T-helper 1 cell treated with Interleukin-12 subunit alpha and Interleukin-12 subunit beta and Interleukin-4 antibody, amounts not matched to agents 30 ng/mL and 1 ng/mL, for 36 hours (primary cell): ENCODE measurements at regions not wholly inside any gene's neighbourhood (a gene's known extent, or its start where the extent isn't known, plus 50 kb on each side); places are given as distances from the start of the nearest gene placed in this dataset.

Experiments used
- intact Hi-C: fragments of 100-400 bp; cut with micrococcal nuclease; formaldehyde crosslinking; loops from one replicate; pipeline ENCODE4 v1.15.1; 2024

DNA sequence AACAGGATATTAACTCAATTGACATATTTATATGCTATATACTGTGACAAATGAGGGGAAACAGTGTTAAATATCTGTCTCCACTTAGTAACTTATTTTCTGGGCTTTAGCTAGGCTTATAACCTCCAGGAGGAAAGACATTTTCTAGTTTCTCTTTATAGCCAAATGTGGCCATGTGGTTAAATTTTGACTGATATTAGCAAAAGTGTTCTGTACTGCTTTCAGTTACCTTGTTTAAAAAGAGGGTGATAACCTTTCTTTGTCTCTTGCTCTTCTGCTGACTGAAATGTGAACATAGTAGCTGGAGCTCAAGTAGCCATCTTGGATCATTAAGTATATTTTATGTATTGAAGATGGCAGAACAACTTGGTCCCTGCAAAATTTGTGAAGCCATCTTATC is 253.7 kb downstream of the PDHA2 start:
- intact Hi-C loops = no loop called here

DNA sequence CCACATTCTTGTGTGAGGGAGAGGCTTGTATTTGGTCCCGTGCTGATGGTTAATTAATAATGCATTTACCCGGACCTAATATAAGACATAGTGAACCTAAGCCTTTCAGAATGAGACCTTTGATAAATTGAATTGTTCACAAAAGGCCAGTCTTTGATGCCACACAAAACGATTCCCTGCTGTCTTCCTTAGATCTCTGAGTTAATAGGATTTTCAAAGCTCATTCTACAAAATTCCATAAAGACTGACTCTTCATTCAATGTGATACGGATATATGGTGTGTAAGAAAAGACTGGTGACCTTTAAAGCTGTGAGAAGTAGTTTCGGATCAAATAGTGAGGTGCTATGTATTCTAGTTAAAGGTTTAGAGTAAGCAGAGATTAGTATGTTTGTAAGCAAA is 254.3 kb downstream of the PDHA2 start:
- intact Hi-C loops = no loop called here

DNA sequence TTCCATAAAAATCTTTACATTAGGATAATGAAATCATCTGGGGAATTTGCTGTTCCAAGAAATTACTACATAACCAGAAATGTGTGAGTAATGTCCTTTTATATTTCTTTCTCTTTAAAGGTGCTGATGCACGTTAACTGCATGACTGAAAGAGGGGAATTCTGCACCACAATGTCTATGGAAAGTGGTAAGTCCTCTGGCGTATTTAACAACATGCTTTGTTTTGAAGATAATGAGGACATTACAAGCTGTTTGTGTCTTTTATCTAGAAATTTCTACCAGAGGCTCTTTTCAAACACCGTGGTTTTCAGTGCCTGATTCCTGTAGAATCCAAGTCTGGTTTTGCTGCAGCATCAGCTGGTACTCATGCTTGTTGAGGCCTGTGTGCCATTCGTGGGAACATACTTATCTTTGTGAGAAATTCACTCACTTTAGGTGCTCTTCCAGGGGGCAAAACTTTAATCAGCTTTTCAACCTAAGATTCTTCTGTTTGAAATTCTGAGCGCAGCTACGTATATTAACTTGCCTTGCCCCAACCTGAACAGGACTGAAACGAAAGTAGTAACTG is 257.2 kb downstream of the PDHA2 start:
- intact Hi-C loops = no loop called here

DNA sequence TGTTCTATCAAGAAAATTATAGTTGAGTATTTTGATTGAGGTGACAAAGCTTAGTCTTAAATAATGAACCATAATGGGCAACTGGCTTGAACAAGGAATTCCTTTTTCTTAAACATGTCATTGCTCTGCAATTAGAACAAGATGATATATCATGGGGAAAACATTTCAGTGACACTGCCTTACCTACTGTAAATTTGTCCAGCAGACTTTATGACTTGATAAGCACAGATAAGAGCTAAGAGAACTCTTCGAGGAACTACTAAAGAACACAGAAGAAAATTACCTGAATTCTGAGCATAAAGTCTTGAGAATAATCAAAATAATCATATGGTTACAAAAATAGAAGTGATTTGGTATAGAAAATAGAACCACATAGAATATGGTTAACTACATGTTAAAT is 257.8 kb downstream of the PDHA2 start:
- intact Hi-C loops = no loop called here

DNA sequence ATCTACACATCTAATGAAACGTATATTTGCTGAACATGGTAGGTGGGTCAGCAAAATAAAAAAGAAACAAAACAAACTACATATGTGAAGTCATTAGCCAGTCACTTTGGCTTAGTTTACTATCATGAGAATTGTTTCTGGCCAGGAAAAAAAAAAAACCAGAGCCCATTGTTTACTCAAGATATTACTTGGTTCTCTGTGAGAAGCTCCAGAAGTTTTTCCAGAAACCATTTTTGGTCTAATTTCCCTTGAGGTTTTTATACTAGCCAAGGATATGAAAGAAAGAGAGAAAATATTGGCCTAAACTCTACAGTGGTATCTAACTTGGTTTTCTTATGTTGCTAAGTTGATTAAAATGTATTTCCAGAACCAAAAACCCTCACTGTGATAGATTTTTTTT is 259.1 kb downstream of the PDHA2 start:
- intact Hi-C loops = no loop called here

DNA sequence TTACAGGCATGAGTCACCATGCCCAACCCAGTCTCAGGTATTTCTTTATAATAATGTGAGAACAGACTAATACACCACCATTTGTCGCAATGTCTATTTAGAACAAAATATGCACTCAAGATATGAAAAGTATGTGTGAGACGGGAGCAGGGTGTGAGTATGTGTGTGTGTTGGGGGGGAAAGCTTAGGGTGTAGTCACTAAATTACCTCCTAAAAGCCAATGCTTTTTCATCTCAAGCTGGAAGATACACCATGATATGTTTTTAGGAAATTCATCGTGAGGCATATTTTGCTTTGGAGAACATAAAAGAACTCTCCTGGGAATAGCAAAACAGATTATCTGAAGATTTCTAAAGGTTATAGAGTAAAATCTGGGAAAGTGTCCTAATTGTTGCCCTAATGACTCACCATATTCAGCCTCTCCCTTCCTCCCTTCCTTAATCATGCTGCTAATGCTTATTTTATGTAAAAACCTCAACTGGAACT is 262.7 kb downstream of the PDHA2 start:
- intact Hi-C loops = no loop called here

DNA sequence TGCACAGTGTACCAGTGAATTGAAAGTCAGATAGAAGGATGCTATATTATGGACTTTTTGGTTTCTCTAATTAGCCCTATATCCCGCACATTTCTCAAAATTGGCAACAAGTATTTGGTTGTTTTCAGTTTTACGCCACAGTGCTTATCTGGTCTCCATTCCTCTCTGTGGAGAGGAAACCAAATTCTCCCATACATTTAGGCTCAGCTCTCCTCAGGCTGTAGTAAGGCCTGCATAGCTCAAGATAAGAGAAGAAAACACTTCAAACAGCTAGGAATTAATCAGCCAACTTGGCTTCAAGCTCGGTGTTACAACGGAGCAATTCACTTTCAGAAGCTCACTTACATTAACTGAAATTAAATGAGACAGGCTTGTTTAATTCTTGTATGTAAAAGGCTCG is 263.2 kb downstream of the PDHA2 start:
- intact Hi-C loops = no loop called here

DNA sequence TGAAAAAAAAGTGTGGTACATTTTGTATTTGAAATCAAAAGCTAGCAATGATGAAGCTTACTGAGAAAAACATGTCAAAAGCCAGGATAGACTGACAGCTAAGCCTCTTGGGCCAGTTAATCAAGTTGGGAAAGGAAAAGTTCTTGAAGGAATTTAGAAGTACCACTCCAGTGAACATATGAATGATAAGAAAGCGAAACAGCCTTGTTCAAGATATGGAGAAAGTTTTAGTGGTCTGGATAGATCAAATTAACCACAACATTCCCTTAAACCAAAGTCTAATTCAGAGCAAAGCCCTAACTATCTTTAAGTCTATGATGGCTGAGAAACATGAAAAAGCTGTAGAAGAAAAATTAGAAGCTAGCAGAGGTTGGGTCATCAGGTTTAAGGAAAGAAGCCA is 268.3 kb downstream of the PDHA2 start:
- intact Hi-C loops = no loop called here

DNA sequence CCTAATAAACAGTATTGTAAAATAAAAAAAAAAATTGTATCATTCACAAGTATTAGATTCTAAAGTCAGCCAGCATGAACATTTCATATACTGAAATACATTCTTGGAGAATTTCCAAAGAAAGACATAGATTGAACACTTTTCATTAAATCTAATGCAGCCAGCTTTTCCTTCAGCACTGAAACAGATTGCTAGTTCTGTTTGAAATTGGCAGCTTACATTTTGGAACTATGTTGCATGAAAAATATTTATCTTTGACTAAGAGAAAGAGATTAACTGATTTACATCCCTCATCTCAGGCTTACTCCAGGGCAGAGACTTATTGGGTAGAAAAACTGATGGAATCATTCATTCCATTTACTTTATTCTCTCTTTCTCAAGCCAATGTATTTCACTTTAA is 272.7 kb downstream of the PDHA2 start:
- intact Hi-C loops = no loop called here

DNA sequence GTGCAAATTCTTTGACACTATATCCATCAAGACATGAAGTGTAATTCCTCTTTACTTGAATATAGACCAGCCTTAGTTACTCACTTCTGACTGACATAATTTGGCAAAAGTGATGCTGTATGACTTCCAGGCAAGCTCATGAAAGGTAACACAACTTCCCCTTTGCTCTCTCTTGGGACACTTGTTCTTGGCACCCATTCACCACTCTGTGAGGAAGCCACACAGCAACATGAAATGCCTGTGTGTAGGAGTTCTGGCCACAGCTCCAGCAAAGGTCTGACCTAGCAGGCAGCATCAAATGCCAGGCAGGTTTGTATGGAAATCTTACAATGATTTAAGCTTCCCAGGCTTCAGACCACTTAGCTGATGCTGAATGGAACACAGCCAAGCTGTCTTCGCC is 280.3 kb downstream of the PDHA2 start:
- intact Hi-C loops = no loop called here

DNA sequence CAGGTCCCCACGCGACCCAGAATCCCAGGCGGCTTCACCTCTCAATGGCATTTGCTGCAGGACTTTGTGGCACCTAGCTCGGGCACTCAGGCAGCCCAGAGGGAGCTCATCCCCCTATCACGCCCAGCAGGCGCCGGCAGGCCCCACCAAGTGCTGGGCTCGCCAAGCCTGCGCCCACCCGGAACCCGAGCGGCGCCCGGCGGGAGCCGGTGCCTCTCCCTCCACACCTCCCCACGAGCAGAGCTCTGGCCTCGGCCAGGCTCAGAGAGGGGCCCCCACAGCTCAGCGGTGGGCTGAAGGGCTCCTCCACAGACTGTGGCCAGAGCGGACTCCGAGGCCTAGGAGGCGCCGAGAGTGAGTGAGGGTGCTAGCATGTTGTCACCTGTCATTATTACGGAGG is 286.3 kb downstream of the PDHA2 start:
- intact Hi-C loops = no loop called here

DNA sequence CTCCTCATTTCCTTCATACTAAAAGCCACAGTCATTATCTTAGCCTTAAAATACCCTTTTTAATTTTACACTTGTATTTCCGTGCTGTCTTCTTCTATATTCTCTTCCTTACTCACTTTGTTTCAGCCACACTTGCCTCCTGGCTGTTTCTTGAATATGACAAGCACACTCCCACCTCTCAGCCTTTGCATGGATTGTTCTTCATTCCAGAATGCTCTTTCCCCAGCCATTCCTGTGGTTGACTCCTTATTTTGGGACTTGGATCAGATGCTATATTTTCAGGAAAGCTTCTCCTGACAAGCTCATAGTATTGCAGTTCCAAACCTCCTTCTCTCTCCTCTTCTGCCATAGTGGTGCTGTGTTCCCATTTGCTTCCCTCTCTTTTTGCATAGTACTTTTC is 291.3 kb downstream of the PDHA2 start:
- intact Hi-C loops = no loop called here

DNA sequence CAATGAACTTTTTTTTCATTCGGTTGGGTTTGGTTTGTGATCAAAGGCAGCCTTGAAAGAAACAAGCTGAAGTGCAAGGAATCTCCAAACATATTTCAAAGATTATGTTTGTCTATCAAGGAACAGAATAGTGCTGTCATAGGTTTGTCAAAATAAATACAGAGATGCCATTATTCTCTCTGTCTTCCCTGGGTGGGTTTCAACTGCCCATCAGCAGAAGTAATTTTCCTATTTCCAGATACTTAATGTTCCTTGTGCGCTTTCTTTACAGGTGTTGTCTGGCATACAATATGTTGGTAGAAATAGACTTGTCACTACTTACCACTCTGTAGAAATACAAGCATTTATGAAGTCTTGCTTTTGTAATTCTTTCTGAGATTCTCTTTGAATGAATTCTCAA is 294.9 kb downstream of the PDHA2 start:
- intact Hi-C loops = no loop called here

DNA sequence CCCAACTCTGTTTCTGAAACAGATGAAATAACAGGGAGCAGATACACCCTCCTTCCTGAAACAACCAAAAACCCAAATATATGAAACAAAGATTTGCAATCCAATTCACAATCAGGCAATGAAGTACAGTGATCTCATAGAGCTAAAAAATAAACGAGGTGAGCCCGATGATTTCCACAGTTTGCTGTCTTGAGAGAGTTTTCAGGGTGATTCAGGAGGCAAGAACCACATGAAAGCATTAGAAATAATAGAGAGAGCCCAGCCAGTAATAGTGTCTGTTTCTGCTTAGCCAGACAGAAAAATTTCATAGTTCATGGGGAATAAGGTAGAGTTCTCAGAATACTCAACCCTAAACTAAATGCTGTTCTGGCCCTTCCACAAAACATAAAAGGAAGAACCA is 296.2 kb downstream of the PDHA2 start:
- intact Hi-C loops = no loop called here

DNA sequence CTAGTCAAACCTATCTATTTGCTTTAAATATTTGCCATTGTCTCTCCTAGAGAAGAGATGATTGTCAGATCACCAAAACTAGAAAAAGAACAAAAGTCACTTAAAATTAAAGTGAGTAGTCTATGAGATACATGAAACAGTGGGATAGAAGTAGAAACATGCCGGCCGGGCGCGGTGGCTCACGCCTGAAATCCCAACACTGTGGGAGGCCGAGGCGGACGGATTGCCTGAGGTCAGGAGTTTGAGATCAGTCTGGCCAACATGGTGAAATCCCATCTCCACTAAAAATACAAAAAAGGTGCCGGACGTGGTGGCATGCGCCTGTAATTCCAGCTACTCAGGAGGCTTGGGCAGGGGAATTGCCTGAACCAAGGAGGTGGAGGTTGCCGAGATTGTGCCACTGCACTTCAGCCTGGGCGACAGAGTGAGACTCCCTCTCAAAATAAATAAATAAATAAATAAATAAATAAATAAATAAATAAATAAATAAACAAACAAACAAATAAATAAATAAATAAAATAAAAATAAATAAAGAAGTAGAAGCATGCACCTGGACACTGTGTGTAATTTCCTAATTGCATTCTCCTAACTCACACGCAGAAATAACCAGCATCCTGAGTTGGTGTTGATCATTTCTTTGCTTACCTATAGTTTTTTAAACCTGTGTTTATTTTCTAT is 299.5 kb downstream of the PDHA2 start:
- intact Hi-C loops = no loop called here

DNA sequence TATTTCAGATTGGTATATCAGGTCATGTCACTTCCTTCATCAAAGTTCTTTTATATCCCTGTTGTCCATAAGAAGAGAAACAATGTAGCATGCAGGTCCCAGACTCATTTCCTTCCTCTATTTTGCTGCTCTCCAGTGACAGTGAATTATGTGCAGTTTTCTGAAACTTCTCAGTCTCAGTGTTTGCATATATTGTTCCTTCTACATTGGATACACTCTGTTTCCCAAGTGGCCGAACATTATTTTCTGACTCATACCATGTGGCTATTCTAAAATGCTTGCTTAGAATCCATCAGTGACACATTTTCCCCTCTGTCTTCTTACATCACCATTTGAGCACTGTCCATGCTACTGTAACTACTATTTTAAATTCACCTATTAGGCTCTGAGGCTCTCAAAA is 305.7 kb downstream of the PDHA2 start:
- intact Hi-C loops = no loop called here

DNA sequence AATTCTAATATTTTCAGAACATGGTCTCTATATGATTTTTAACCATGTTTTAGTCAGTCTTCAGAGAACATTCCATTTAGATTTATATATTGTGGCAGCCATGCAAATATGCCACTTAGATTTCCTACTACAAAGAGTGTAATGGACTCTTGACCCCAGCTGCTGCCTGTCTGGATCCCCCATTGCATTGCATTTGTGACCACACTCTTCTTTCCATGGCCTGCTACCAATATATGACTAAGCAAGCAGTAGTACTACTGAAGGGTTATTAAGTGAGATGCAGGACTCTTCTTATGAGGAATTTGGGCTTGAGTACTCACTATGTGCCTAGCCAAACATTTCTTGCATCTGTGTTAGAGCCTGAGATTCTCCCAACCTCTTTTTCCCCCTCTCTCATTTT is 306.8 kb downstream of the PDHA2 start:
- intact Hi-C loops = no loop called here

DNA sequence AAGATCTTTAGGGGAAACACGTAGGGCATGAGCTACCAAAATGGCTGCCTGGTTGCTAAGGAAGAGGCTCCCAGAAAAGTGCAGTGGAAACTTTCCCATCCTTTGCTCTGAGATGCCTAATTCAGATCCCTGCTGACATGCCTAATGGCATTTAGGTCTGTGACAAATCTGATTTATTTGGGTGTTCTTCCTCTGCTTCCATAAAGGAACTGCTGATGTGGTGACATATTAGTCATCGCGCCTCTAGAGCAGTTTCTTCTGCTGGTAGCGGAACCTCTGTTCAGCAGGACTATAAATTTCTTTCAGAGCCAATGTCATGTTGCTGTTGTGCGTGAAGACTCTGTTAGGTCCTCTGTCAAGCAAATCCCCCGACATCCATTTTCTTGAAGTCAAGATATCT is 310.0 kb downstream of the PDHA2 start:
- intact Hi-C loops = no loop called here

DNA sequence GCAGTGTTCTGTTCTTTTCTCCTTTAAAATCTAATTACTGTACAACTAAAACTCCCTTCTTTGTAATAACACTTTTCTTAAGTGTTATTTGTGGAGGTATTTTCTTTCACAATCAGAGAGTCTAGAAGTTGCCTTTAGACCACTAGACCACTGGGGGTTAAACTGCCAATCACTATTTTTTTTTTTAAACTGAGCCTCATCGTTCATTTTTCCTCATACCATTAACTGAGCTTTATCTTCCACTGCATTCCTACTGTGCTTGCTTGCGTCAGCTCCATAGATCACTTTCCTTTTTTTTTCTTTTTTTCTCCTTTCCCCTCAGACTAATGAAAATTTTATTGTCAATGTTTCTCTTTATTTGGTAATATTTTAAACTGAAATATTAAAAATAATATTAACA is 310.6 kb downstream of the PDHA2 start:
- intact Hi-C loops = no loop called here

DNA sequence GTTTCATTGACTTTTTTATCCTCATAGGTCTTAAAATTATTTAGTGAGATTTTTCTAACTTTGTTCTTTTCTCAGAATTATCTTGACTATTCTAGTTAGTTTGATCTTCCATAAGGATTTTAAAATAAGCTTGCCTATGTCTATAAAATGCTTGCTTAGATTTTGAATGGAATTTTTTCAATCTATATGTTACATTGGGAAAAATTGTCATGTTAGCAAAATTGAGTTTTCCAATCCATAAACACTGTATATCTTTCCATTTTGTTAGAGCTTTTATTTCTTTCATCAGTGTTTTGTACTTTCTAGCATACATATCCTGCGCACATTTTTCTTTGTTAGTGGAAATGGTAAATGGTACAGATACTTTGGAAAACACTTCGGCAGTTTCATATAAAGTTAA is 312.9 kb downstream of the PDHA2 start:
- intact Hi-C loops = no loop called here

DNA sequence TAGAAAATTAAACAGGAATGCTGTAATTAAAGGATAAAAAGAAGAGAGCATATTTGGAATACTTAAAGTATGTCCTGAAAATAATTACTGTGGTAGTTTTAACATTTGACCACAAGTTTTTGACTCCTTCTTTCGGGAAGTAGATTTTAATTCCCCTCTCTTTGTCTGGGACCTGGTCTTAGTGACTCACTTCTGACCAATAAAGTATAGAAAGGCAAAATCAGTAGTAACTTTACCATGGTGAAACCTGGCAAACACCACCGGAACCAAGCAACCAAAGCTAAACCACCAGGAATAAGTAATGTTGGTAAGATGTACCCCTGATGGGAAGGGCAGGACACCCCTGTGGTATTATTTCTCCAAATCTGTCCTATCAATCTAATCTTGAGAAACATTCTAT is 314.8 kb downstream of the PDHA2 start:
- intact Hi-C loops = no loop called here

DNA sequence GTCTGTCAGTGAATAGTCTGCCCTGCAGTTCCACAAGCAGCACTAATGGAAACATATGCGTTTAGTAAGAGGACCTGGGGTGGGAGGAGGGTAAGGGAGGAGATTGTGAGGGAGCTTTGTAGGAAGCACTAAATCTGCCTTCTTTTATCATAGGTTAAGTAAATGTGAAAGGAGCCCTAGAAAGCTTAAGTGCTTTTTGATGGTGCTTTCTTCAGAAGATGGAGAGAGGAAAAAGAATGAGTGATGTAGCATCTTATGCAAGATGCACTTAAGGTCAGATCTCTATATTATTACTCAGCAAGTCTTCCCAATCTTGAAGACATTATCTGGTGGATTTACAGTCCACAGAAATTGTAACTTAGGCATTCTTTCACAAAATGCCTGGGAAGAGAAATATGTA is 322.7 kb downstream of the PDHA2 start:
- intact Hi-C loops = no loop called here

DNA sequence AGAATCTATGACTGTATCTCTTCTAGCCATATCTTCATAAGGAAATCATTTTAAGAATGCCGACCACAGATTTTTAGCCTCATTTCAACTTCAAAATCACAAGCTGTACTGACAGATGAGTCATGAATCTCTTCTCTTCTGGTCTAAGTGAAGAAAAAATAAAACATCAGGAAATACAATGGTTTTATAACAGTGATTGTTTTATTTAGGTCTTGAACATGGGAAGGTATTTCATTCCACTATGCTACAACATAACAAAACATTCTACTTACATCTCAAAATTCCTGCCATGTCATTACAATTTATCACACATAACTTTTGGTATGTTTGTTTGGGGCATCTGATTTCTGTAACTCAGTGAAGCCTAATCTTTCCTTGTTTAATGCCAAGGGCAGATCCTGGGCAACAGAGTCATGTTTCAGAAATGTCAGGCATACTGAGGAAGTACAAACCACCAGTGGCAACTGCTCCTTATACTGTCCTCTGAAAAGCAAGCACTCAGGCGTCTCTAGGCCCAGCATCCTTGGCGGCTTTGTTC is 325.0 kb downstream of the PDHA2 start:
- intact Hi-C loops = no loop called here
